SU-DHL-6 (cell line): ENCODE measurements at regions not wholly inside any gene's neighbourhood (a gene's known extent, or its start where the extent isn't known, plus 50 kb on each side); places are given as distances from the start of the nearest gene placed in this dataset.

Experiments used
- H2AFZ ChIP-seq: fragments of 200-600 bp; sonication (generic); 2 replicates; pipeline ENCODE4 v1.6.1; 2014; ENCODE audit warnings: low read depth, mild to moderate bottlenecking, moderate library complexity, mixed read lengths, antibody characterized with exemption, low read length; ENCODE audit not compliant: severe bottlenecking
- H3F3A ChIP-seq: fragments of 200-600 bp; shearing (Covaris generic); 2 replicates; pipeline ENCODE4 v1.6.0; 2016; ENCODE audit warnings: antibody characterized with exemption, mild to moderate bottlenecking; ENCODE audit not compliant: insufficient read depth
- H3K27ac ChIP-seq: fragments of 200-600 bp; sonication (generic); 2 replicates; pipeline ENCODE4 v1.5.1; 2016; ENCODE audit warnings: low read depth, mild to moderate bottlenecking, low read length, moderate library complexity, mixed read lengths
- H3K27me3 ChIP-seq: fragments of 200-600 bp; sonication (generic), shearing (Covaris generic); 2 replicates; pipeline ENCODE4 v1.6.0; 2014; ENCODE audit warnings: mild to moderate bottlenecking, low read length
- H3K36me3 ChIP-seq: fragments of 200-600 bp; sonication (generic); 2 replicates; pipeline ENCODE4 v1.6.1; 2014; ENCODE audit warnings: mild to moderate bottlenecking, low read length, mixed read lengths
- H3K4me2 ChIP-seq: fragments of 300-600, 200-600 bp; shearing (Covaris generic), sonication (generic); 2 replicates; pipeline ENCODE4 v1.6.0; 2014; ENCODE audit warnings: low read length, low read depth, mild to moderate bottlenecking; ENCODE audit not compliant: poor library complexity, severe bottlenecking
- H3K4me3 ChIP-seq: fragments of 200-600 bp; sonication (generic); 2 replicates; pipeline ENCODE4 v1.5.1; 2014; ENCODE audit warnings: antibody characterized with exemption, low read length, mild to moderate bottlenecking, mixed read lengths; ENCODE audit not compliant: insufficient read depth, poor library complexity, severe bottlenecking
- H3K79me2 ChIP-seq: fragments of 200-600 bp; sonication (generic); 2 replicates; pipeline ENCODE4 v1.6.1; 2014; ENCODE audit warnings: mild to moderate bottlenecking, low read length, moderate library complexity; ENCODE audit not compliant: insufficient read depth
- H3K9ac ChIP-seq: fragments of 200-600 bp; sonication (generic); 2 replicates; pipeline ENCODE4 v1.7.0; 2014; ENCODE audit warnings: mild to moderate bottlenecking, low read length
- H3K9me2 ChIP-seq: fragments of 200-600 bp; sonication (generic); replicated peaks from 2 replicates; pipeline ENCODE4 v1.6.1; 2014; ENCODE audit warnings: low read length; ENCODE audit not compliant: insufficient read depth
- H3K9me3 ChIP-seq: fragments of 200-600 bp; sonication (generic); 2 replicates; pipeline ENCODE4 v1.6.1; 2014; ENCODE audit warnings: low read length, mixed read lengths; ENCODE audit not compliant: insufficient read depth
- H4K20me1 ChIP-seq: fragments of 200-600 bp; sonication (generic); 2 replicates; pipeline ENCODE4 v1.6.1; 2014; ENCODE audit warnings: low read depth, mild to moderate bottlenecking, antibody characterized with exemption, low read length, moderate library complexity, mixed read lengths
- EZH2phosphoT487 ChIP-seq: fragments of 200-600 bp; sonication (generic), shearing (Covaris generic); conservative IDR thresholded peaks from 2 replicates; pipeline ENCODE4 v1.6.1; 2018; ENCODE audit warnings: mild to moderate bottlenecking, antibody characterized with exemption, low read length, moderate library complexity, mixed read lengths
- TF ChIP-seq, protein P1 (sequence below): fragments of 200-600 bp; sonication (generic); IDR thresholded peaks from one replicate; pipeline ENCODE4 v1.5.1; 2017; ENCODE audit warnings: antibody characterized with exemption, mild to moderate bottlenecking, low read length, moderate library complexity; ENCODE audit not compliant: insufficient read depth, poor library complexity, severe bottlenecking

DNA sequence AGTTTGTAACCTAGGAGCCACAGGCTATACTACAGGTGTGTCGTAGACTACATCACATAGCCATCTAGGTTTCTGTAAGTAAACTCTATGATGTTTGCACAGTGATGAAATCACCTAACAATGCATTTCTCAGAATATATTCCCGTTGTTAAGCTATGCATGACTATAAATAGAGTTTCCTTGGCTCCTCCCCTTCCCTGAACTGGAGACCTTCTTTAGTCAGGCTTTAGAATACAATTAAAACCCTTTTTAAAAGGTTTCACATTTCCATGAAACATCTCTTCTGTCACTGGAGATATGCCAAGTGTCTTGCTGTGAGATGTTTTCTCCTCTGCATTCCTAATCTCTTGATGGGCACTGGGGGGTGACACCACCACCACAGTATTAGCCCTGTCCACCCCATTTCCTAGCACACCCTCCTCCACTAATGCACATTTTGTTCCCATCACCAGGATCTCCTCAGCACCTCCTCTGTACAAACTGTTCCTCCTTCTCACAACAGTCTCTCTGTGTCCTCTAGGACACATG lies 334.6 kb upstream of the CPEB2 start:
- Histone ChIP-seq H3K27ac (no peak overlapping the region), H3K9me2 (no peaks in the 10 kb centered on the region), H3K27me3 (no peaks in the 10 kb centered on the region), H4K20me1 (no peaks in the 10 kb centered on the region), H3F3A (no peaks in the 10 kb centered on the region), H3K4me3 (no peak overlapping the region), H3K4me2 (no peak overlapping the region), H3K9ac (no peak overlapping the region), H3K36me3 (no peaks in the 10 kb centered on the region), H3K9me3 (no peaks in the 10 kb centered on the region), H3K79me2 (no peaks in the 10 kb centered on the region), H2AFZ (no peak overlapping the region)
- TF ChIP-seq EZH2phosphoT487, result no peak
- TF ChIP-seq, protein P1, sequence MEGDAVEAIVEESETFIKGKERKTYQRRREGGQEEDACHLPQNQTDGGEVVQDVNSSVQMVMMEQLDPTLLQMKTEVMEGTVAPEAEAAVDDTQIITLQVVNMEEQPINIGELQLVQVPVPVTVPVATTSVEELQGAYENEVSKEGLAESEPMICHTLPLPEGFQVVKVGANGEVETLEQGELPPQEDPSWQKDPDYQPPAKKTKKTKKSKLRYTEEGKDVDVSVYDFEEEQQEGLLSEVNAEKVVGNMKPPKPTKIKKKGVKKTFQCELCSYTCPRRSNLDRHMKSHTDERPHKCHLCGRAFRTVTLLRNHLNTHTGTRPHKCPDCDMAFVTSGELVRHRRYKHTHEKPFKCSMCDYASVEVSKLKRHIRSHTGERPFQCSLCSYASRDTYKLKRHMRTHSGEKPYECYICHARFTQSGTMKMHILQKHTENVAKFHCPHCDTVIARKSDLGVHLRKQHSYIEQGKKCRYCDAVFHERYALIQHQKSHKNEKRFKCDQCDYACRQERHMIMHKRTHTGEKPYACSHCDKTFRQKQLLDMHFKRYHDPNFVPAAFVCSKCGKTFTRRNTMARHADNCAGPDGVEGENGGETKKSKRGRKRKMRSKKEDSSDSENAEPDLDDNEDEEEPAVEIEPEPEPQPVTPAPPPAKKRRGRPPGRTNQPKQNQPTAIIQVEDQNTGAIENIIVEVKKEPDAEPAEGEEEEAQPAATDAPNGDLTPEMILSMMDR, result no peak

DNA sequence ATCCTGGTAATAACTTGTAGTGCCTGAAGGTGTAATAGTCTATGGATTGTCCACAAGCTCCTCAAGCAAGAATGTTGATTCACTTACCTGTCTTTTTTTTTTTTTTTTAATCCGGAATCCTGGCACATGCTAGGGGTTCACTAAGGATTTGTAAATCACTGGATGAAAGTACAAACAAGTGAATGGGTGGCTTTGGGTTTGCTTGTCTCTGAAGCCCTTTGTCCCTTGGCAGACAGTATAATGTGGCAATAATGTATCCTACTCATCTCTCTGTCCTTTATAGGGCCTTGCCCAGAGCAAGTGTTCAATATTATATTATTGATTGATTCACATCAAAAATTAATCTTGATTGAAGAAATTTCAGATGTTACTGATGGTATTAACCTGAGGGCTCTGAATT lies 334.0 kb upstream of the CPEB2 start:
- Histone ChIP-seq H2AFZ (no peak overlapping the region), H3K4me2 (no peak overlapping the region), H3K27ac (no peak overlapping the region), H4K20me1 (no peaks in the 10 kb centered on the region), H3K9ac (no peak overlapping the region), H3K79me2 (no peaks in the 10 kb centered on the region), H3K9me2 (no peaks in the 10 kb centered on the region), H3K9me3 (no peaks in the 10 kb centered on the region), H3K27me3 (no peaks in the 10 kb centered on the region), H3F3A (no peaks in the 10 kb centered on the region), H3K4me3 (no peak overlapping the region), H3K36me3 (no peaks in the 10 kb centered on the region)
- TF ChIP-seq EZH2phosphoT487, result no peak
- TF ChIP-seq, protein P1, result no peak

DNA sequence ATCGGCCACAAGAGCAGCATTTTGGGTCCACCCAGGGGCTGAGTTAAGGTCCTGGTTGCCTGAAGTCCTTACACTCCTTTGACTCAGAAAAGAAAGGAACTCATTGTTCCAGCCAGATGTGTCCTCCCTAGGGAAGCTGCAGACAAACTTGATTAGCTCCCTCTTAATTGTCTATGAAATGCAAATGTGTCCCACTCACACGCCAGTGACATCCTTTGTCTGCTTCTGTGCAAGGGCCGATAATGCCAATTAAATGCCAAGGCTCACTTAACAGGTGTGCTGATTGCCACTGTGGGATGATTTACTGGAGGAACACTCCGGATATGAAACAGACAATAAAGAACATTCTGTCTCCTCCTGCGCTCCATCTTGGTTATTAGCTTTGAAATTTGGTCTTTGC lies 332.9 kb upstream of the CPEB2 start:
- Histone ChIP-seq H3K79me2 (no peaks in the 10 kb centered on the region), H3K4me2 (no peak overlapping the region), H3K9me3 (no peaks in the 10 kb centered on the region), H3K27ac (no peak overlapping the region), H4K20me1 (no peaks in the 10 kb centered on the region), H3F3A (no peaks in the 10 kb centered on the region), H3K9ac (no peak overlapping the region), H3K36me3 (no peaks in the 10 kb centered on the region), H2AFZ (no peak overlapping the region), H3K4me3 (no peak overlapping the region), H3K27me3 (no peaks in the 10 kb centered on the region), H3K9me2 (no peaks in the 10 kb centered on the region)
- TF ChIP-seq EZH2phosphoT487, result no peak
- TF ChIP-seq, protein P1, result no peak

DNA sequence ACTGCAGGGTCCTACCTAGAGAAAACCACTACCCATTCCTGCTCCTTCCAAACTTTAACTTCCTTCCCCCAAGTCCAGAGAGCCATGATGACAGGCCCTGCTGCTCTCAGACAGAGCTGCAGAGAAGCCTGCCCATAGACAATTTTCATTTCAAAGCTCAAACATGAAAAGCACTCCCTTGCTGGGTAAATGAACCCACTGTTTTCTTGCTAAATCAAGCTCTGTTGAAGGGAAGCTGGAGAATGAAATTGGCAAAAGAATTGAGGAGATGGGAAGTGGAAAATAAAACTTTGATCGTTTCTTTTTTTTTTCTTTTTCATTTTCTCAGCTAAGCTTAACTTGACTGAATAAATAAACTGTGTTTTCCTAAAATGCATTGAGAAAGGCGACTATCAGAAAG lies 331.1 kb upstream of the CPEB2 start:
- no peak overlapping the region for H3K4me2 ChIP-seq
- H4K20me1 ChIP-seq, result no peaks in the 10 kb centered on the region
- no peak overlapping the region for H2AFZ ChIP-seq
- no peaks in the 10 kb centered on the region for H3F3A ChIP-seq
- no peaks in the 10 kb centered on the region for H3K79me2 ChIP-seq
- H3K36me3 ChIP-seq, result no peaks in the 10 kb centered on the region
- H3K4me3 ChIP-seq, result no peak overlapping the region
- H3K9ac ChIP-seq, result no peak overlapping the region
- no peak overlapping the region for H3K27ac ChIP-seq
- H3K9me2 ChIP-seq, result no peaks in the 10 kb centered on the region
- H3K9me3 ChIP-seq, result no peaks in the 10 kb centered on the region
- no peaks in the 10 kb centered on the region for H3K27me3 ChIP-seq
- no peak for TF ChIP-seq EZH2phosphoT487
- TF ChIP-seq, protein P1, result no peak
